Endodermal cell (in vitro differentiated cells): ENCODE measurements at regions not wholly inside any gene's neighbourhood (a gene's known extent, or its start where the extent isn't known, plus 50 kb on each side); places are given as distances from the start of the nearest gene placed in this dataset.

Source experiments
- DNase-seq: peaks from one replicate; pipeline ENCODE4 v3.0.0-alpha.2; 2017
- H3K27ac ChIP-seq: 2 replicates; pipeline ENCODE4 v1.5.1; 2013; ENCODE audit warnings: mild to moderate bottlenecking, low read depth, low read length, moderate library complexity
- H3K27me3 ChIP-seq: 2 replicates; pipeline ENCODE4 v1.6.1; 2013; ENCODE audit warnings: mild to moderate bottlenecking, low read length, moderate library complexity; ENCODE audit not compliant: insufficient read depth, control insufficient read depth, poor library complexity, severe bottlenecking
- H3K36me3 ChIP-seq: 2 replicates; pipeline ENCODE4 v1.7.0; 2013; ENCODE audit warnings: mild to moderate bottlenecking, low read length, moderate library complexity; ENCODE audit not compliant: control insufficient read depth, insufficient read depth
- H3K4me1 ChIP-seq: one replicate; pipeline ENCODE4 v1.7.0; 2013; ENCODE audit warnings: low read length; ENCODE audit not compliant: control insufficient read depth, insufficient read depth
- H3K4me3 ChIP-seq: 2 replicates; pipeline ENCODE4 v1.5.1; 2013; ENCODE audit warnings: mild to moderate bottlenecking, low read length, moderate library complexity
- H3K9ac ChIP-seq: 2 replicates; pipeline ENCODE4 v1.6.1; 2013; ENCODE audit warnings: mild to moderate bottlenecking, low read length, moderate library complexity; ENCODE audit not compliant: poor library complexity, severe bottlenecking; ENCODE audit errors: extremely low read depth
- H3K9me3 ChIP-seq: 2 replicates; pipeline ENCODE4 v1.6.1; 2013; ENCODE audit warnings: mild to moderate bottlenecking, low read length, moderate library complexity; ENCODE audit not compliant: control insufficient read depth
- H3K27ac Mint-ChIP-seq: 2 replicates; pipeline ENCODE4 v1.8.0; 2020; ENCODE audit warnings: mixed read lengths
- H3K27me3 Mint-ChIP-seq: 2 replicates; pipeline ENCODE4 v1.8.0; 2021; ENCODE audit warnings: mild to moderate bottlenecking, mixed read lengths; ENCODE audit not compliant: insufficient read depth
- H3K36me3 Mint-ChIP-seq: 2 replicates; pipeline ENCODE4 v1.8.0; 2020; ENCODE audit warnings: low read depth, mixed read lengths
- H3K4me1 Mint-ChIP-seq: 2 replicates; pipeline ENCODE4 v1.8.0; 2020; ENCODE audit warnings: mixed read lengths
- H3K4me3 Mint-ChIP-seq: 2 replicates; pipeline ENCODE4 v1.8.0; 2020; ENCODE audit warnings: mild to moderate bottlenecking, moderate library complexity, mixed read lengths
- H3K9me3 Mint-ChIP-seq: 2 replicates; pipeline ENCODE4 v1.8.0; 2020; ENCODE audit warnings: mild to moderate bottlenecking, mixed read lengths
- CTCF ChIP-seq: fragments of 200-600 bp; sonication (generic); conservative IDR thresholded peaks from 2 replicates; pipeline ENCODE4 v1.5.0; 2021; ENCODE audit warnings: antibody characterized with exemption, mild to moderate bottlenecking
- WGBS, 2 experiments: methylation state at CpG; one replicate each; pipeline versions ENCODE4 v1.1.5 to v1.1.7; 2013; ENCODE audit warnings: missing lambda C conversion rate in 2 of 2, mixed read lengths in 1 of 2; ENCODE audit not compliant: insufficient coverage in 1 of 2, insufficient read length in 1 of 2; 5-methylcytosine and 5-hydroxymethylcytosine counted together

DNA sequence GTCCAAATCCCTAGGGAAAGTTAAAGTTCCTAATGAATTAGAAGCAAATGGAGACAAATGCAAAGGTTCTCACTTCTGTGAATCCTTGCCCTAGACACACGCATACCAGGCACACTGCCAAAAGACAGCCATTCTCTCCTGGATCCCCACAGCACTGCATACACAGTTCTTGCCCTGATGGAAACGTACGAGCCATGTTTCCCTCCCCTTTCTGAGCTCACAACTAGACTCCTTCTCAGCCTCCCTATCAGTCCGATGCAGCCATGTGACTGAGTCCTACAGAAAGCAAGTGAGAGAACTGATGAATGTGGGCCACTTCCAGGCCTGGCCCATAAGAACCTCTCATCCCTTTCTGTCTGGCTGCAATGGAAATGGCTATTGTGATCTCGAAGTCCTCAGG lies 92.0 kb downstream of the ZNF608 start:
- 81 to 94% methylated on average over 4 to 5 of the region's 5 CpGs for WGBS, 2 experiments
- Mint-ChIP-seq H3K9me3 (no peaks in the 10 kb centered on the region), H3K4me3 (no peak overlapping the region), H3K27ac (no peak overlapping the region), H3K4me1 (peaks cover 46% of the 10 kb centered on the region), H3K27me3 (no peaks in the 10 kb centered on the region), H3K36me3 (peaks cover 6% of the 10 kb centered on the region)
- no peak for DNase-seq
- TF ChIP-seq CTCF = no peak
- Histone ChIP-seq H3K4me1 (peaks cover 39% of the 10 kb centered on the region), H3K36me3 (peaks cover 12% of the 10 kb centered on the region), H3K27ac (no peak overlapping the region), H3K9ac (no peak overlapping the region), H3K4me3 (no peak overlapping the region), H3K27me3 (no peaks in the 10 kb centered on the region), H3K9me3 (no peaks in the 10 kb centered on the region)

DNA sequence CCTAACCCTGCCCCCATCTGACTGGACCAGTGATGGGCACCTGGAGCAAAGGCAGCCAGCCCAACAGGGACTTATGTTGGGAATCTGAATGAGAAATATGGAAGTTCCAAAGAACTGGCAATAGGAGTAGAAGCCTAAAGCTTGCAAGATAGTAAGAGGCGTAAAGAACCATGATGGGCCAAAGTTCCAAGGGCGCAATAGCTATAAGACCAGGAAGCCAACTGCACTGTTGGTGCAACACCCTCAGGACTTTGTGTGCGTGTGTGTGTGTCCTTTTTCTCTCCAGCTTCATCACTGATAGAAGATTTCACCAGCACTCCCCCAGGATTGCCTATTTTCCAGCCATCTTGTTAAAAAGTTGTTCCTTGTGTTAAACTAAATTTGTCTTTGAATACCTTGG lies 92.8 kb downstream of the ZNF608 start:
- peaks cover 34% of the 10 kb centered on the region for H3K4me1 ChIP-seq
- H3K27me3 ChIP-seq = no peaks in the 10 kb centered on the region
- Mint-ChIP-seq H3K4me3 (no peak overlapping the region), H3K9me3 (no peaks in the 10 kb centered on the region), H3K36me3 (peaks cover 13% of the 10 kb centered on the region), H3K27ac (no peak overlapping the region), H3K4me1 (peaks cover 45% of the 10 kb centered on the region), H3K27me3 (no peaks in the 10 kb centered on the region)
- H3K27ac ChIP-seq = no peak overlapping the region
- H3K9me3 ChIP-seq = no peaks in the 10 kb centered on the region
- TF ChIP-seq CTCF = no peak
- DNase-seq = no peak
- H3K9ac ChIP-seq = no peak overlapping the region
- H3K4me3 ChIP-seq = no peak overlapping the region
- peaks cover 14% of the 10 kb centered on the region for H3K36me3 ChIP-seq
- WGBS, 2 experiments = 97 to 100% methylated on average over 3 of the region's 3 CpGs

GRCh38 chr5:124652892-124653441 lies 93.5 kb downstream of the ZNF608 start:
- Mint-ChIP-seq H3K36me3 (peaks cover 20% of the 10 kb centered on the region), H3K4me3 (no peak overlapping the region), H3K9me3 (no peaks in the 10 kb centered on the region), H3K27me3 (no peaks in the 10 kb centered on the region), H3K4me1 (peaks cover 40% of the 10 kb centered on the region), H3K27ac (no peak overlapping the region)
- no peak for TF ChIP-seq CTCF
- peaks cover 21% of the 10 kb centered on the region for H3K36me3 ChIP-seq
- H3K27ac ChIP-seq = no peak overlapping the region
- H3K4me1 ChIP-seq = peaks cover 34% of the 10 kb centered on the region
- H3K9ac ChIP-seq = no peak overlapping the region
- no peak overlapping the region for H3K4me3 ChIP-seq
- WGBS, 2 experiments = 97% methylated on average over 2 of the region's 2 CpGs; no CpG with 5 or more reads in 1 of the 2 experiments
- no peaks in the 10 kb centered on the region for H3K9me3 ChIP-seq
- H3K27me3 ChIP-seq = no peaks in the 10 kb centered on the region
- DNase-seq = no peak
